ENCODE measurements at regions not wholly inside any gene's neighbourhood (a gene's known extent, or its start where the extent isn't known, plus 50 kb on each side); places are given as distances from the start of the nearest gene placed in this dataset.
"Not testable (repeated sequence)": the region's sequence is repeated elsewhere in the genome, so short reads cannot be mapped to it uniquely, and the experiment has no call there.

DNA sequence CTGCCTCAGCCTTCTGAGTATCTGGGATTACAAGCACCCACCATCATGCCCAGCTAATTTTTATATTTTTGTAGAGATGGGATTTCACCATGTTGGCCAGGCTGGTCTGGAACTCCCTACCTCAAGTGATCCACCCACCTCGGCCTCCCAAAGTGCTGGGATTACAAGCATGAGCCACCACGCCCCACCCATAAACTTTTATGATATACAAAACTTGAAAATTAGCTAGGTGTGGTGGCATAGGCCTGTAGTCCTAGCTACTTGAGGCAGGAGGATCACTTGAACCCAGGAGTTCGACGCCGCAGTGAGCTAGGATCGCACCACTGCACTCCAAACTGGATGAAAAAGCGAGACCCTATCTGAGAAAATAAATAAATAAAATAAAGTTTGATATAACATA is 149.5 kb upstream of the ATF7IP start:
- not testable (repeated sequence) for DNase-seq

DNA sequence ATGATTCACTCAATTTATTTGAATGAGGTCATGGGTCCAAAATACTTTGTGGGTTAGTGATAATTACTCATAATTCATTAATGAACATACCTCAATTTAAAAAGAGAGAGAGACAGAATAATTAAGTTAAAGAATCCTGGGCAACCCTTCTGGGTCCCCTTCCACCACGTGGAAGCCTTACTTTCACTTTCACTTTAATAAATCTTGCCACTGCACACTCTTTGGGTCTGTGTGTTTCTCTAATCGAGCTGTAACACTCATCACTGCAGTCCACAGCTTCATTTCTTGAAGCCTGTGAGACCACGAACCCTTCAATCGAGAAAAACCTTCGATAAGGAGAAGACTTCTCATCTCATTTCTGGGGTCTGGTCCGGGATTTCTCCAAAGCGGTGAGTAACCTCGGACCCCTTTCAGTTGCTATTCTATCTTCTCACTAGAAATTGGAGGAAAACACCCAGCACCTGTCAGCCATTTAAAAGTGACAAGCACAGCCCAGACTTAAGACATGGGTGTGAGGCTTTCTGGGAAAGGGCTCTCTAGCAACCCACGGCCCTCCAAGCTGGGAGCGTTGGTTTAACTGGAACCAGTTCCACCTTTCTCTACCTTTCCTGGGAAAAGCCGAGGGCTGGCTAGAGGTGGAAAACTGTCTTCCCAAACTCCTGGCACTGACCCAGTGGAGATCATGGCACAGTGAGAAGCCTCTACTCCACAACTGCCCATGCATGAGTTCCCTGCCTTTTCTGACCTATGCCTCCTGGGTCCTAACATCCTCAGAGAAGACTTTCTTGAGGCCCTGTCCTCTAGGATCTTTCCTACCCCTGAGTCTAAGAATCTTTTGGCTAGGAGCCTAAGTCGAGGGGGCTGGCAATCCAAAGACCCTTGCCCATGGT is 148.8 kb upstream of the ATF7IP start:
- peak; percentile 16 for DNase-seq

DNA sequence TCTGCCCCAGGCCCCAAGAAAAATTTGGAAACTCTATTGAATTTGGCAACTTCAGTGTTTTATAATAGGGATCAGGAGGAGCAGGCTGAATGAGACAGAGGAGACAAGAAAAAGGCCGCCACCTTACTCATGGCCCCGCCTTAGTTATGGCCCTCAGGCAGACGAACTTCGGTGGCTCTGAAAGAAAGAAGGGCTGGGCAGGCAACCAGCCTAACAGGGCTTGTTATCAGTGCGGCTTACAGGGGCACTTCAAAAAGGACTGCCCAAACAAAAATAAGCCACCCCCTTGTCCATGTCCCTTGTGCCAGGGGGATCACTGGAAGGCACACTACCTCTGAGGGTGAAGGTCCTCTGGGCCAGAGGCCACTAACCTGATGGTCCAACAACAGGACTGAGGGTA is 146.3 kb upstream of the ATF7IP start:
- no peak for DNase-seq

DNA sequence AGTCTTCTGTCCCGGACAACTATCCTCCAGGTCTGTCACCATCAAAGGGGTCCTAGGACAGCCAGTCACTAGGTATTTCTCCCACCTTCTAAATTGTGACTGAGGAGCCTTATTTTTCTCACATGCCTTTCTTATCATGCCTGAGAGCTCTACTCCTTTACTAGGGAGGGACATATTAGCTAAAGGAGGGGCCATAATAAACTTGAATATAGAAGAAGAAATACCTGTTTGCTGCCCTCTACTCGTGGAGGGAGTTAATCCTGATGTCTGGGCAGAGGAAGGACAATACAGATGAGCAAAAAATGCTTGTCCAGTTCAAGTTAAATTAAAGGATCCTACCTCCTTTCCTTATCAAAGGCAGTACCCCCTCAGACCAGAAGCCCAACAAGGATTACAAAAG is 145.8 kb upstream of the ATF7IP start:
- not testable (repeated sequence) for DNase-seq

DNA sequence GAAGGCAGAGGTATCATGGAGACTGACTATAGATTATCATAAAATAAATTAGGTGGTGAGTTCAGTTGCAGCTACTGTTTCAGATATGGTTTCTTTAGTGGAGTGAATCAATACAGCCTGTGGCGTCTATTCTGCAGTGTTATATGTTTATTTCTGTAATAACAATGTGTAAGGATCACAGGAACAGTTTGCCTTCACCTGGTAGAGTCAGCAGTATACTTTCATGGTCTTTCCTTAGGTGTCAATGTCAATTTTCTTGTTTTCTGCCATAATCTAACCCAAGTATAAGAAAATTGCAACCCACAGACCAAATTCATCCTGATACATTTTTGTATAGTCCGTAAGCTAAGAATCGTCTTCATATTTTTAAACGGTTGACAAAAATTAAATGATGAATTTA is 140.4 kb upstream of the ATF7IP start:
- no peak for DNase-seq

DNA sequence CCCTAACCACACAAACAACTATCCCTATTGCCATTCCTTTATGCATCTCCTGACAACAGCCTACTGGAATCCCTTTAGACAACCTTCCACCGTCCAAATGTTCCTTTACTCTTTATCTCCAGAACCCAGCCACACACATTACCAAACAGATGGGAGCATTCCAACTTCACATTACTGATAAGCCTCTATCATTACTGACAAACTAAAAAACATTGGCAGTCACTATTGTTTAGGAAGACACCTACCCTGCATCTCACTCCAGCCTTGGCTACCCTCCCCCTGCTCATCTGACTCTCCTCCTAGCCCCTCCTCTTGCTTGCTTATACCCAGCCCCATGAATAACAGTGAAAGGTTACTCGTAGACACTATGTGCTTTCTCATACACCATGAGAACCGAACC is 130.3 kb upstream of the ATF7IP start:
- not testable (repeated sequence) for DNase-seq

DNA sequence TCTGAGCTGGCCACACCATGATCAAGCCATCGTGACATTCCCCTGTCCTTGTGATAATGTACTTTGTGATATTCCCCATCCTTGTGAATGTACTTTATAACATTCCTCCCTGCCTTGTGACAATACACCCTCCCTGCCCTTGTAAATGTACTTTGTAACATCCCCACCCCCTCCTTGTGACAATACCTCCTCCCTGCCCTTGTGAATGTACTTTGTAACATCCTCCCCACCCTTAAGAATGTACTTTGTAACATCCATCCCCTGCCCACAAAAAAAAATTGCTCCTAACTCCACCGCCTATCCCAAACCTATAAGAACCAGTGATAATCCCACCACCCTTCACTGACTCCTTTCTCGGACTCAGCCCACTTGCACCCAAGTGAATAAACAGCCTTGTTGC is 128.8 kb upstream of the ATF7IP start:
- DNase-seq, result not testable (repeated sequence)

DNA sequence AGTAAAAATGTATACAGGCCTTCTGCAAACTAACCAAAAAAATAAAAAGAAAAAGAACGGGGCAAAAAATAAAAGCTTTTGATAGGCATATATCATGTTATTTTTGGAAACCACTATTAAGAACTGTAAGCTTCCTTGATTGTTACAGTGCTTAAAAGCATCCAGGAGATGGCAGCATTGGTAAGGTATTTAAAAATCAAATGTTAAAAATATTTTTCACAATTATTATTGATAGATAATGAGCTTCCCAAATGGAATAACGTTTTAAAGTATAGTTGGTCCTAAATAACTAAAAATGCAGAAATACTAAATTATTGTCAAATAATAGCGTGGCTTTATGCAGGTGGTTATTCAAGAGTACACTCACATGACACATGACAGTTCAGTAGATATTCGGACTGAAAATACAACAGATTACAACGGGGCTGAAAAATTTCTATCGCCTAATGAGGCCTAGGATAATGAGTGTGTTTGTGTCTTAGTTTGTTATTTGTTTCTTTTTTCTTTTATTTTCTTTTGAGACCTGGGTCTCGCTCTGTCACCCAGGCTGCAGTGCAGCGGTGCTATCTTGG is 127.2 kb upstream of the ATF7IP start:
- DNase-seq, result peak; percentile 41

DNA sequence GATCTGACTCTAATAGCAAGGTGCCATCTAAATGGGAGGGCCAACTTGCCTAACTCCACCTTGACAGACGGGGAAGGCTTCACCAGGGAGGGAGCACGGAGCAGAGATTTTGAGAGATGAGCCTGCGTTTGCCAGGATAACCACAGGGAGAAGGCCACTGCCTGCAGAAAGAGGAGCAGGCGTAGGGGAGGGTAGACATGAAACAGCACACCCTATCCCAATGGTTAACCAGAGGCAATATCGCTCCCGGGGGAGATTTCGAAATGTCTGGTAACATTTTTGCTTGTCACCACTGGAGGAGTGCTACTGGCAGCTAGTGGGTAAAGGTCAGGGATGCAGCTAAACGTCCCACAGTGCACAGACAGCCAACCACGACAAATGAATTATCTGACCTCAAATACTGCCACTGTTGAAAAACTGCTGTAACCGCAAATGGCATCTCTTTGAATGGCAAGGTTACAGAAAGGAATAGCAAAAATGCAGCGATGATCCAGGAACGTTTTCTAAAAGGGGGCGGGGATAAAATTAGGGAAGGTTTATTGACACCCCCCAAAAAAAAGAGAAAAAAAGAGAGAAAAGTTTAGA is 126.0 kb upstream of the ATF7IP start:
- no peak for DNase-seq

DNA sequence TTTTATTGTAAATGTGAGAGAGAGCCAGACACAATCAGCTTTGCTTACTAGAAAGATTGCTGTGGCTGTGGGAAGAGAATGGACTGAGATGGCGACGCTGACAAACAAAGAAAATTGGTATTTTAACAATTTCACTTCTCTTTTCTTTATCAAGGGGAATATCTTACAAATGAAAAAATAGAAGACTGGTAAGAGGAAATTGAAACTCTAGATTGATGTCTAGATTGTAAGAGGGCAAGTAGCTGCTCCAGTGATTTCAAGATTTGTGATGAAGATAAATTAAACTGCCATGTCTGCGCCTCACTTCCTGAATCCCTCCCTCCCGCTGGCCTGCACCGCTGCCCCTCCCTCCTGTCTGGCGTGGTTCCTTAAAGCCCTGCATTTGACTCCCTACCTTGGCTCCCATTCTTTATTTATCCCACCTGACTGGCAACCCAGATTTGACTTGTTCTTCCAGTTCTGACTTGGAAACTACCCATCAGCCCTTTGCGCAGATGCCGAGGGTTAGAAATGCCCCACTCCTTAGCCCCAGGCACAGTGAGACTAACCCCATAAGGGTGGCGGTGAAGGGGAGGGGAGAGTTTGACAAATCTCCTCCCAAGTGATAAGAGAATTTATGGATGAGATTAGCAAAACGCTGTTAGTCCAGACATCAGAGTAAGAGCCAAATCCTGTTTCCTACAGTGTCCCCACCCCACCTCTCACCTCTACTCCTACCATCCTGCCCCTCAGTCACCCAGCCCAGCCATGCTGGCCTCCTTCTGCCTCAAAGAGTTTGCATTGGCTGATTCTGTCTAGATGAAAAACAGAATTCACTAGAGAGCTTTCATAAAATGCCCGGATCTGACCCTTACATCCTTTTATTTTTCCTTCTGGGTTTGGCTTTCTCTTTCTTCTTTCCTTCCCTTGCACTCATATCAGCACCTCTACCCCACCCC is 125.3 kb upstream of the ATF7IP start:
- no peak for DNase-seq

DNA sequence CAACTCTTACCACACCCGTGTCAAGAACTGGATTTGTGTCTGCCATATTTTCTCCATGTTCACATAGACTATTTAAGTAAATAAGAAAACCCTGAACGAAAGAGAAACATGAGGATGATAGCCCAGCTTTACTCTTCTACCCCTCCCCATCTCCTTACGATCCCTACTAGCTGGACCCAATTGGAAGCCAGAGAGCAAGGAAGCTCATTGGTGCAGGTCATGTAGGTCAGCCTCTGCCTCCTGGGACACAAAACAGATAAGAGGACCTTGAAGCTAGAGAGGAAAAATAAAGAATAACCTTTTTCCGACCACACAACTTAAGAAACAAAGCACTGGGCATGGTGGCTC is 124.6 kb upstream of the ATF7IP start:
- no peak for DNase-seq

DNA sequence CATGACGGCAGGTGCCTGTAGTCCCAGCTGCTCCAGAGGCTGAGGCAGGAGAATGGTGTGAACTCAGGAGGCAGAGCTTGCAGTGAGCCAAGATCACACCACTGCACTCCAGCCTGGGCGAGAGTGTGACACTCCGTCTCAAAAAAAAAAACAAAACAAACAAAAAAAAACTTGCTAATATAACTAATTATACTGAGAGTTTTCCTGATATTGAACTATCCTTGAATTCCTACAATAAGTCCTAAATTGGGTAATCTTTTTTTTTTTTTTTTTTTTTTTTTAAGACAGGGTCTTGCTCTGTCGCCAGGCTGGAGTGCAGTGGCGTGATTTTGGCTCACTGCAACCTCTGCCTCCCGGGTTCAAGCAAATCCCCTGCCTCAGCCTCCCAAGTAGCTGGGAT is 122.7 kb upstream of the ATF7IP start:
- not testable (repeated sequence) for DNase-seq

DNA sequence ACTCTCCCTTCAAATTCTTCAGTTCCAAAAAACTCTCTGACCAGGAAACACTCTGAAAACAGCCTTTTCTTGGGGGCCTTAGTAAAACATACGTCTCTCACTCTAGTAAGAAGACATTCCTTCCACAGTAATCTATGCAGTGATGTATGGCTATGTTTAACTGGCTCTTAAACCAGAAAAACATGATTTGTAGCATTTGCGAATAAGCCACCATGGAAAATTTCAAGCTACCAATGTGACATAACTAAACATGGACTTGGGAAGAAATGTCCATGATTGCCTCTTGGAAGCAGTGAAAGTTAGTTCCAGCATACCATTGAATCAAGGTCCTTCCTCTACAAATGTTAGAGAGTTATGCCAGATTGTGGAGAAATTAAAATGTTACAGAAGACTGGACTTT is 121.5 kb upstream of the ATF7IP start:
- no peak for DNase-seq

DNA sequence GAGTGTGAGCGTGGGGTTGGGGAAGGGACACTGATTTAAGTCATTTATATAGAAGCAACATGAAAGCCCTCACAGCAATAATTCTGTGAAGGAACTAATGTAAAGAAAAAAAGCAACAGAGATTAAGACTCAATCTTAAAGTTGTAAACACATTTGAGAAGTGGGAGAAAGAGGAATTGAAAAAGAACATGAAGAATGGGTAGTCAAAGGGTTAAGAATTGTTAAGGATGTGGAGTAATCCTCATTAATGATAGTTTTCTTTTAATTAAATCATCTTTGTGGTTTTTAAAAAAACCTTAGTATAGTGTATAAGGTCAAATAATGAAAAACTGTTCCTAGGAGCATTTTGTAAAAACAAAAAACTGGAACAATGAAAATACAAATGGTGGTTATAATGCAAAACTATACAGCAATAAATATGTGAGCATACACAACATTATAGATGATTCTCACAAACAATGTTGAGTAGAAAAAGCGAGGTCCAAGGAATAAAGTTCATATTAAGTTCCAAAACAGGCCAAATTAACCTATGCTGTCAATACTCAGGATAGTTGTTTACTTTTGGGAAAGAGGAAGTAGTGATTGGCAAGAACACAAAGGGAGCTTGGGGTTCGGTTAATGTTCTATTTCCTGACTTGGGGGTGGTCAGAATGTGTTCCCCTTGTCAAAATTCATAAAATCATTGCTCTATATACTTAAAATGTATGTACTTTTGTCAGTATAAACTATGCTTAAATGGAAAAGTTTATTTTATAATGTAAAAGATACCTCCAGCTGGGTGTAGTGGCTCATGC is 120.4 kb upstream of the ATF7IP start:
- DNase-seq, result no peak

DNA sequence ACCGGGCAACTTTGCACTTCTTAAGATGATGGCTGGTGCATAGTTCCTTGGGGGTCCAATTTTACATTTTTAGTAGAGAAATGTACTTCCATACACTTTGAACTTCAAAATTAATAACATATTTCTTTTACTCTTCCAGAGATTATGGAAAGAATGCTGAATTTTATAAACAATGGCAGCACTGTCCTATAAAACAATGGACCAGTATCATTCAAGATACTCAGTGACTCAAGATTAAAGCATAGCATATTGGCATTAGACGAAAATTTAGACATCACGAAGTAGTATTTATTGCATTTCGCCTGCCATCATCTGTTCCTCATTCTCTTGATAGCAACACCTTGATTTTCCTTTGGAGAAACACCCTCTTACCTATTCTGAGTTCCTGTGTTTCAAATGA is 118.3 kb upstream of the ATF7IP start:
- no peak for DNase-seq

DNA sequence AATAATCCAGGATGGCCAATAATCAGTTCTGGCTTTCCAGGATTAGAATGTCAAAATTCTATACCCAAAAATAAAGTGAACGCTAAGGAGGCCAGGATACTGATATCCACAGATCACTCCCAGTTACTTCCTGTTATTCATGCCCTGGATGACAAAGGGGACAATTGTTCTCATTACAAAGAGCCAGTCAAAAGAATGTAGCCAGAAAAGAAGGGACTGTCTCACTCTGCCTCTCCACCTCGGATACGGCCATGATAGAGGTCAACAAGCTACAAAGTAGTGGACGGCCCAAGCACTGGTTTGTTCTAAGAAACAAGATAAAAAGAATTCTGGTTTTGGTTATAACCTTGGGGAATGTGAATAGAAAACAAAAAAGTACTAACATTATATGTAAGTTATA is 116.1 kb upstream of the ATF7IP start:
- DNase-seq, result no peak

DNA sequence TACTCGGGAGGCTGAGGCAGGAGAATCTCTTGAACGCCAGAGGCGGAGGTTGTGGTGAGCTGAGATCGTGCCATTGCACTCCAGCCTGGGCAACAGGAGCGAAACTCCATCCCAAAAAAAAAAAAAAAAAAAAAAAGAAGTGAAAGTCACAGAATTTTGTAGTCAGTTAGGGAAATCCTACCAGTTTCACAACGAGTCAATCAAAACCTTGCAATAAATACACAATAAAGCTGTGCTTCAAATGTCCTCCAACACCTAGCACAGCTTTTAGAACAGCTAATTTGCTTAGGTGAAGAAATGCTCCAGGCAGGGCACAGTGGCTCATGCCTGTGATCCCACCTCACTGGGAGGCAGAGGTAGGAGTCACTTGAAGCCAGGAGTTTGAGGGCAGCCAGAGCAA is 112.8 kb upstream of the ATF7IP start:
- DNase-seq, result no peak

DNA sequence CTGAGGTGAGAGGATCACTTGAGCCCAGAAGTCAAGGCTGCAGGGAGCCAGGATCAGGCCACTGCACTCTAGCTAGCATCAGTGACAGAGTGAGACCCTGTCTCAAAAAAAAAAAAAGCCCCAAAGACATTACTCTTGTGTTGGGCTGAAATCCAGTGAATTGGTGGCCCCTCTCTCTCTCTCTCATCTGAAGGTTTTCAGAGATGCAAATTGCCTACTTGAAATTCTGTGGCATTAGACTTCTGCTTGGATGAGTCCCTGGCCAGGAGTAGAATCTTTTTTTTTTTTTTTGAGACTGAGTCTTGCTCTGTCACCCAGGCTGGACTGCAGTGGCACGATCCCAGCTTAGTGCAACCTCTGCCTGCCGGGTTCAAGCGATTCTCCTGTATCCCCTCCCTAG is 112.0 kb upstream of the ATF7IP start:
- DNase-seq, result no peak

DNA sequence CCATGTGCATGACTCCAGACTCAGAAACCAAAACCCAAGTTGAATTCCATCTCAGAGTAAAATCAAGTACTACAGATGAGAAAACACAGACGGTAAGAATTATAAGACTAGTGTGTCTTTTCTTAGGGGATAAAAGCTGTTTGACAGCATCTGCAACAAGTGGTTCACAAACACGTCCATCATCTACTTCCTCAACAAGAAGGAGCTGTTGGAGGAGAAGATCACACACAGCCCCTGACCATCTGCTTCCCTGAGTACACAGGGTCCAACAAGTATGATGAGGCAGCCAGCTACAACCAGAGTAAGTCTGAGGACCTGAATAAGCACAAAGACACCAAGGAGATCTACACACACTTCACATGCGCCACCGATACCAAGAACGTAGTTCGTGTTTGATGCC is 110.7 kb upstream of the ATF7IP start:
- no peak for DNase-seq

DNA sequence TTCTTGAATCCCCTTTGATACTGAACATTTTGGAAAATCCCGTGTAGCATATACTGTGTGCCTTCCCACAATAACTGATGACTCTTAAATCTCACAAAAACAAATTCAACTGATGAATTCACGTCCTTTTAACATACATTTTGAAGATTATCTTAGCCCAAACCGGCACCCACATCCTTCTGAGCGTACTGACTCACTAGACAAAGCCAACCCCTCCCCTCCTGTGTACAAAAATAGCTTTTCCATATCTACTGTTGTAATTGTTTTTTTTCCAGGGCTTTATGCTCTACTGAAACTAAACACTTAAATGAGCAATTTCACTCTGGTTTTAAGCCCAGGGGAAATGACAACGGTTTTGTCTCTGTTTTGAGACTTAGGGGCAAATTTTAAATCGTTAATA is 109.4 kb upstream of the ATF7IP start:
- DNase-seq, result no peak

DNA sequence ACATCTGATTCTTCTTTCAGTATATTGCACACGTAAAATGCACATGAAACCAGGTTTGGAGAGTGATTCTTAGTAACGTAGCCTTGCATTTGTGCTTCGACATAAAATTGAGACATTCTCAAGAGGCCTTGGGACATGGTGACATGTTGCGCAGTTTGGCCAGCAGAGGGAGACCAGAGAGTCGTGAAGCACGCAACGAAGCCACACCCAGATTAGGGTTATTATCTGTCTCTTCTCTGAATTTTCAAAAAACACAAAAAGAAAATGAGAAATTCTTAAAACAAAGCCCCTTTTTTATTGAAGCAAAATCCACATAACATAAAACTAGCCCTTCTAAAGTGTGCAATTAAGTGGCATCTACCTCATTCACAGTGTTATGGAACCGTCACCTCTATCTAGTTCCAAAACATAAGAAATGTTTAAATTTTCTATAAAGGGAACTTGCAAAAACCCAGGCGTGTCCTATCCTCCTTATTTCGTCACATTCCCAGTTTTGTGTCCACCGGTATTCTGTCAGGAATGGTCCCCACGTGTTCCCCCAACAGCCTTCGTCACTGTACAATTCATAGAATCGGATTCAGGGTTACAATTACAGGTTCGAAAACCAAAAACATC is 108.8 kb upstream of the ATF7IP start:
- DNase-seq, result peak; percentile 48

DNA sequence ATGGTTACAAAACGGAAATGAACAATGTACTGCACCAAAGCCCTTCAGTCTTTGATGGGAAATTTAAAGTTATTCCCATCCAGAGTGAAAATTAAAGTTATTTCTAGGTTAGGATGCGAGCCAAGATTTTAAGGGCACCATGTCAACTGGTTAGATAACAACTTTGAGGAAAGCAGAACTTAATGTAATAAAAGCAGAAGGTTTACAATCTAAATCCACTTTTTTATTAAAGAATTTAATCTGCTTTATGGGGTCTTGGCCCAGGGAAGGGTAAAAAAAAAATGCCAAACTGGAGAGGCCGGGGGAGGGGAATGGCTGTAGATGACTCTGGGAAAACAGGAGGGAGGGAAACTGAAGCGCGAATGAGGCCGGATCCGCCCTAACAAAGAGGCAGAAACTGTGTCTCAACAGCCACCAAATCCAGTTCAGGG is 108.2 kb upstream of the ATF7IP start:
- DNase-seq, result no peak
